ENCODE measurements at regions not wholly inside any gene's neighbourhood (a gene's known extent, or its start where the extent isn't known, plus 50 kb on each side); places are given as distances from the start of the nearest gene placed in this dataset.

GRCh38 chr12:59871779-59872178 lies 275.9 kb downstream of the SLC16A7 start:
- H3K27ac ChIP-seq (ENCODE audit: low read length) = no peak overlapping the region
- DNase-seq = no peak
- no peaks in the 10 kb centered on the region for H3K4me1 ChIP-seq (ENCODE audit: control insufficient read depth, insufficient read depth, low read length)
- no peaks in the 10 kb centered on the region for H3K36me3 ChIP-seq (ENCODE audit: control insufficient read depth, insufficient read depth, low read length)
- no peak overlapping the region for H3K4me3 ChIP-seq (ENCODE audit: low read length)
- no peaks in the 10 kb centered on the region for H3K27me3 ChIP-seq (ENCODE audit: control insufficient read depth, insufficient read depth, low read length)
- WGBS (ENCODE audit: insufficient coverage, low lambda C conversion rate) = no CpG with 5 or more reads among the region's 2 CpGs
- H3K9me3 ChIP-seq (ENCODE audit: control insufficient read depth, low read depth, low read length) = no peaks in the 10 kb centered on the region

GRCh38 chr12:59873136-59873535 lies 277.3 kb downstream of the SLC16A7 start:
- H3K9me3 ChIP-seq (ENCODE audit: control insufficient read depth, low read depth, low read length) = no peaks in the 10 kb centered on the region
- DNase-seq = no peak
- no peak overlapping the region for H3K27ac ChIP-seq (ENCODE audit: low read length)
- no peaks in the 10 kb centered on the region for H3K27me3 ChIP-seq (ENCODE audit: control insufficient read depth, insufficient read depth, low read length)
- no peaks in the 10 kb centered on the region for H3K36me3 ChIP-seq (ENCODE audit: control insufficient read depth, insufficient read depth, low read length)
- no CpG with 5 or more reads among the region's 1 CpG for WGBS (ENCODE audit: insufficient coverage, low lambda C conversion rate)
- H3K4me1 ChIP-seq (ENCODE audit: control insufficient read depth, insufficient read depth, low read length) = no peaks in the 10 kb centered on the region
- no peak overlapping the region for H3K4me3 ChIP-seq (ENCODE audit: low read length)

GRCh38 chr12:59874781-59875180 lies 279.0 kb downstream of the SLC16A7 start:
- no peaks in the 10 kb centered on the region for H3K9me3 ChIP-seq (ENCODE audit: control insufficient read depth, low read depth, low read length)
- no peak overlapping the region for H3K4me3 ChIP-seq (ENCODE audit: low read length)
- DNase-seq = peak; percentile 20 to 49
- no peak overlapping the region for H3K27ac ChIP-seq (ENCODE audit: low read length)
- H3K36me3 ChIP-seq (ENCODE audit: control insufficient read depth, insufficient read depth, low read length) = no peaks in the 10 kb centered on the region
- no CpG with 5 or more reads among the region's 1 CpG for WGBS (ENCODE audit: insufficient coverage, low lambda C conversion rate)
- no peaks in the 10 kb centered on the region for H3K4me1 ChIP-seq (ENCODE audit: control insufficient read depth, insufficient read depth, low read length)
- no peaks in the 10 kb centered on the region for H3K27me3 ChIP-seq (ENCODE audit: control insufficient read depth, insufficient read depth, low read length)

GRCh38 chr12:59886131-59886733 lies 290.4 kb downstream of the SLC16A7 start:
- no peaks in the 10 kb centered on the region for H3K36me3 ChIP-seq (ENCODE audit: control insufficient read depth, insufficient read depth, low read length)
- no peak overlapping the region for H3K4me3 ChIP-seq (ENCODE audit: low read length)
- no peaks in the 10 kb centered on the region for H3K9me3 ChIP-seq (ENCODE audit: control insufficient read depth, low read depth, low read length)
- H3K4me1 ChIP-seq (ENCODE audit: control insufficient read depth, insufficient read depth, low read length) = no peaks in the 10 kb centered on the region
- no peak for DNase-seq
- no peak overlapping the region for H3K27ac ChIP-seq (ENCODE audit: low read length)
- no CpG with 5 or more reads among the region's 2 CpGs for WGBS (ENCODE audit: insufficient coverage, low lambda C conversion rate)
- no peaks in the 10 kb centered on the region for H3K27me3 ChIP-seq (ENCODE audit: control insufficient read depth, insufficient read depth, low read length)

- DNase-seq = no peak
- Histone ChIP-seq H3K4me1 (ENCODE audit: control insufficient read depth, insufficient read depth, low read length) (no peaks in the 10 kb centered on the region), H3K27me3 (ENCODE audit: control insufficient read depth, insufficient read depth, low read length) (no peaks in the 10 kb centered on the region), H3K36me3 (ENCODE audit: control insufficient read depth, insufficient read depth, low read length) (no peaks in the 10 kb centered on the region), H3K9me3 (ENCODE audit: control insufficient read depth, low read depth, low read length) (no peaks in the 10 kb centered on the region), H3K4me3 (ENCODE audit: low read length) (no peak overlapping the region), H3K27ac (ENCODE audit: low read length) (no peak overlapping the region)
- 100% methylated on average over 2 of the region's 3 CpGs for WGBS (ENCODE audit: insufficient coverage, low lambda C conversion rate)
Observed at GRCh38 chr12:59887178-59887577, 291.3 kb downstream of the SLC16A7 start.

- Histone ChIP-seq H3K27ac (ENCODE audit: low read length) (no peak overlapping the region), H3K27me3 (ENCODE audit: control insufficient read depth, insufficient read depth, low read length) (no peaks in the 10 kb centered on the region), H3K4me3 (ENCODE audit: low read length) (no peak overlapping the region), H3K9me3 (ENCODE audit: control insufficient read depth, low read depth, low read length) (no peaks in the 10 kb centered on the region), H3K4me1 (ENCODE audit: control insufficient read depth, insufficient read depth, low read length) (no peaks in the 10 kb centered on the region), H3K36me3 (ENCODE audit: control insufficient read depth, insufficient read depth, low read length) (no peaks in the 10 kb centered on the region)
- WGBS (ENCODE audit: insufficient coverage, low lambda C conversion rate) = 88% methylated on average over 2 of the region's 3 CpGs
- no peak for DNase-seq
Observed at GRCh38 chr12:59890896-59891579, 295.2 kb downstream of the SLC16A7 start.

GRCh38 chr12:59895166-59895775 lies 299.4 kb downstream of the SLC16A7 start:
- Histone ChIP-seq H3K4me3 (ENCODE audit: low read length) (no peak overlapping the region), H3K36me3 (ENCODE audit: control insufficient read depth, insufficient read depth, low read length) (no peaks in the 10 kb centered on the region), H3K27me3 (ENCODE audit: control insufficient read depth, insufficient read depth, low read length) (no peaks in the 10 kb centered on the region), H3K9me3 (ENCODE audit: control insufficient read depth, low read depth, low read length) (no peaks in the 10 kb centered on the region), H3K4me1 (ENCODE audit: control insufficient read depth, insufficient read depth, low read length) (no peaks in the 10 kb centered on the region), H3K27ac (ENCODE audit: low read length) (no peak overlapping the region)
- DNase-seq = no peak
- 89% methylated on average over 1 of the region's 1 CpG for WGBS (ENCODE audit: insufficient coverage, low lambda C conversion rate)

- no peak for DNase-seq
- no CpG with 5 or more reads among the region's 3 CpGs for WGBS (ENCODE audit: insufficient coverage, low lambda C conversion rate)
- H3K27ac ChIP-seq (ENCODE audit: low read length) = no peak overlapping the region
Observed at GRCh38 chr12:59904874-59905521, 309.2 kb downstream of the SLC16A7 start.

GRCh38 chr12:59911516-59911915 lies 315.7 kb downstream of the SLC16A7 start:
- no peaks in the 10 kb centered on the region for H3K9me3 ChIP-seq (ENCODE audit: control insufficient read depth, low read depth, low read length)
- no peaks in the 10 kb centered on the region for H3K36me3 ChIP-seq (ENCODE audit: control insufficient read depth, insufficient read depth, low read length)
- H3K27ac ChIP-seq (ENCODE audit: low read length) = no peak overlapping the region
- no peaks in the 10 kb centered on the region for H3K4me1 ChIP-seq (ENCODE audit: control insufficient read depth, insufficient read depth, low read length)
- H3K4me3 ChIP-seq (ENCODE audit: low read length) = no peak overlapping the region
- WGBS (ENCODE audit: insufficient coverage, low lambda C conversion rate) = no CpG with 5 or more reads among the region's 3 CpGs
- no peaks in the 10 kb centered on the region for H3K27me3 ChIP-seq (ENCODE audit: control insufficient read depth, insufficient read depth, low read length)
- no peak for DNase-seq

More at GRCh38 chr12:59904874-59905521, 309.2 kb downstream of the SLC16A7 start:
- Histone ChIP-seq H3K4me1 (ENCODE audit: control insufficient read depth, insufficient read depth, low read length) (no peaks in the 10 kb centered on the region), H3K4me3 (ENCODE audit: low read length) (no peak overlapping the region), H3K36me3 (ENCODE audit: control insufficient read depth, insufficient read depth, low read length) (no peaks in the 10 kb centered on the region), H3K27me3 (ENCODE audit: control insufficient read depth, insufficient read depth, low read length) (no peaks in the 10 kb centered on the region), H3K9me3 (ENCODE audit: control insufficient read depth, low read depth, low read length) (no peaks in the 10 kb centered on the region)

GRCh38 chr12:59916988-59917387 lies 321.2 kb downstream of the SLC16A7 start:
- Histone ChIP-seq H3K9me3 (ENCODE audit: control insufficient read depth, low read depth, low read length) (no peaks in the 10 kb centered on the region), H3K4me3 (ENCODE audit: low read length) (no peak overlapping the region), H3K27me3 (ENCODE audit: control insufficient read depth, insufficient read depth, low read length) (no peaks in the 10 kb centered on the region), H3K36me3 (ENCODE audit: control insufficient read depth, insufficient read depth, low read length) (no peaks in the 10 kb centered on the region), H3K4me1 (ENCODE audit: control insufficient read depth, insufficient read depth, low read length) (no peaks in the 10 kb centered on the region), H3K27ac (ENCODE audit: low read length) (no peak overlapping the region)
- DNase-seq = no peak
